ENCODE measurements at regions not wholly inside any gene's neighbourhood (a gene's known extent, or its start where the extent isn't known, plus 50 kb on each side); places are given as distances from the start of the nearest gene placed in this dataset.
A peak's percentile ranks its signal among the peaks of the same experiment; 100 is the strongest.

- no peak for DNase-seq
These were observed 95.7 kb upstream of the ARAP3 start for GRCh38 chr5:141777711-141778110.

- DNase-seq, result no peak
These were observed 95.1 kb upstream of the ARAP3 start for GRCh38 chr5:141777130-141777529.

GRCh38 chr5:141773779-141774562 lies 91.9 kb upstream of the ARAP3 start:
- no peak for DNase-seq

- no peak for DNase-seq
These were observed 90.3 kb upstream of the ARAP3 start for GRCh38 chr5:141772281-141772680.

- DNase-seq, result no peak
These were observed 89.5 kb upstream of the ARAP3 start for GRCh38 chr5:141771562-141771961.

- no peak for DNase-seq
These were observed 89.0 kb upstream of the ARAP3 start for GRCh38 chr5:141771031-141771430.

- DNase-seq, result no peak
These were observed 87.6 kb upstream of the ARAP3 start for GRCh38 chr5:141769671-141770070.

GRCh38 chr5:141767671-141768070 lies 85.6 kb upstream of the ARAP3 start:
- no peak for DNase-seq

- DNase-seq, result no peak
These were observed 84.0 kb upstream of the ARAP3 start for GRCh38 chr5:141765896-141766551.

- DNase-seq, result no peak
These were observed 81.5 kb upstream of the ARAP3 start for GRCh38 chr5:141763541-141763940.

- DNase-seq, result no peak
These were observed 80.8 kb upstream of the ARAP3 start for GRCh38 chr5:141762790-141763368.

- DNase-seq, result no peak
These were observed 80.3 kb upstream of the ARAP3 start for GRCh38 chr5:141762316-141762715.

GRCh38 chr5:141760753-141761152 lies 78.7 kb upstream of the ARAP3 start:
- DNase-seq, result no peak

- no peak for DNase-seq
These were observed 78.2 kb upstream of the ARAP3 start for GRCh38 chr5:141760193-141760592.

GRCh38 chr5:141758310-141758998 lies 76.4 kb upstream of the ARAP3 start:
- no peak for DNase-seq

- DNase-seq, result no peak
These were observed 75.4 kb upstream of the ARAP3 start for GRCh38 chr5:141757402-141757801.

- DNase-seq, result no peak
These were observed 74.2 kb upstream of the ARAP3 start for GRCh38 chr5:141756196-141756595.

- peak in 1 of 2 donors; percentile 18 for DNase-seq
These were observed 72.1 kb upstream of the ARAP3 start for GRCh38 chr5:141753971-141754713.

- no peak for DNase-seq
These were observed 71.3 kb upstream of the ARAP3 start for GRCh38 chr5:141753143-141753970.

- DNase-seq, result peak in 1 of 2 donors; percentile 38
These were observed 65.4 kb upstream of the ARAP3 start for GRCh38 chr5:141747152-141748141.

- no peak for DNase-seq
These were observed 64.4 kb upstream of the ARAP3 start for GRCh38 chr5:141746395-141746794.

Measured in CD4-positive, alpha-beta T cell treated with Interferon alpha-2 for 1 hour (primary cell).